GM23338 (cell line): ENCODE measurements at regions not wholly inside any gene's neighbourhood (a gene's known extent, or its start where the extent isn't known, plus 50 kb on each side); places are given as distances from the start of the nearest gene placed in this dataset.

Source experiments
- CREB1 ChIP-seq: fragments of 250-450 bp; sonication (Bioruptor Pico); IDR thresholded peaks from 2 replicates; pipeline ENCODE4 v1.5.0; 2020; ENCODE audit warnings: low read depth, mild to moderate bottlenecking, moderate library complexity
- CTCF ChIP-seq, 2 experiments: fragments of 200-600 bp in 1 of 2; sonication (generic) in 1 of 2; conservative IDR thresholded peaks; 2 replicates each; pipeline versions ENCODE4 v1.5.1 to v1.6.1; 2016 to 2017; ENCODE audit warnings: antibody characterized with exemption in 2 of 2, low read depth in 2 of 2, mild to moderate bottlenecking in 2 of 2, moderate library complexity in 1 of 2
- ETS1 ChIP-seq: IDR thresholded peaks from 2 replicates; pipeline ENCODE4 v1.6.1; 2016; ENCODE audit warnings: antibody characterized with exemption
- EZH2 ChIP-seq: fragments of 200-600 bp; sonication (generic); IDR thresholded peaks from one replicate; pipeline ENCODE4 v1.8.0; 2017; ENCODE audit warnings: antibody characterized with exemption, mild to moderate bottlenecking, low read depth; ENCODE audit not compliant: unreplicated experiment
- EZH2phosphoT487 ChIP-seq: fragments of 200-600 bp; sonication (generic); IDR thresholded peaks from one replicate; pipeline ENCODE4 v1.8.1; 2018; ENCODE audit warnings: antibody characterized with exemption; ENCODE audit not compliant: unreplicated experiment
- JUNB ChIP-seq: IDR thresholded peaks from one replicate; pipeline ENCODE4 v1.6.1; 2016; ENCODE audit warnings: antibody characterized with exemption; ENCODE audit not compliant: unreplicated experiment
- NANOG ChIP-seq: IDR thresholded peaks from 2 replicates; pipeline ENCODE4 v1.6.1; 2016; ENCODE audit warnings: antibody characterized with exemption, borderline replicate concordance
- POLR2AphosphoS5 ChIP-seq: IDR thresholded peaks from 2 replicates; pipeline ENCODE4 v1.6.1; 2016; ENCODE audit warnings: antibody characterized with exemption, low read depth
- REST ChIP-seq: IDR thresholded peaks from one replicate; pipeline ENCODE4 v1.6.1; 2018; ENCODE audit warnings: antibody characterized with exemption; ENCODE audit not compliant: unreplicated experiment
- ZNF114 ChIP-seq: fragments of 250-450 bp; sonication (Bioruptor Pico); IDR thresholded peaks from 2 replicates; pipeline ENCODE4 v1.5.0; 2020; ENCODE audit warnings: mild to moderate bottlenecking, moderate library complexity
- ZNF331 ChIP-seq: fragments of 250-450 bp; sonication (Bioruptor Pico); IDR thresholded peaks from 2 replicates; pipeline ENCODE4 v1.5.0; 2020; ENCODE audit warnings: low read depth, mild to moderate bottlenecking, moderate library complexity
- ZNF462 ChIP-seq: fragments of 250-450 bp; sonication (Bioruptor Pico); IDR thresholded peaks from 2 replicates; pipeline ENCODE4 v1.5.0; 2020; ENCODE audit warnings: mild to moderate bottlenecking, moderate library complexity

- TF ChIP-seq CREB1 (CRISPR knock-in tag) (no peak), EZH2phosphoT487 (no peak), CTCF (conservative IDR thresholded peaks at IDR 0.05; ENCODE audit: low read depth in 2 of 2) (no peak), POLR2AphosphoS5 (no peak), ZNF331 (CRISPR knock-in tag) (no peak), ZNF462 (CRISPR knock-in tag) (no peak), NANOG (no peak), ETS1 (no peak), REST (no peak), JUNB (no peak), EZH2 (no peak), ZNF114 (no peak)
These were observed 1740.8 kb downstream of the PCDH7 start for GRCh38 chr4:32460972-32461371.
